Heart right ventricle (tissue), 16 donors: ENCODE measurements at regions not wholly inside any gene's neighbourhood (a gene's known extent, or its start where the extent isn't known, plus 50 kb on each side); places are given as distances from the start of the nearest gene placed in this dataset.

Experiments
- ATAC-seq, 8 donors: fragments of 200-7000 bp; cut with Tn5 transposase; one replicate each; pipeline ENCODE4 v1.9.1; 2020; ENCODE audit warnings: mild to moderate bottlenecking in 8 of 8, moderate library complexity in 8 of 8, moderate number of reproducible peaks in 1 of 8
- DNase-seq, 2 donors: peaks; one replicate each; pipeline ENCODE4 v3.0.0-alpha.2; 2020
- H3K27ac ChIP-seq, 10 donors: fragments of 200-600 bp; sonication (generic) in 2 of 10; one replicate each; pipeline versions ENCODE4 v1.5.0 to v1.8.0; 2020 to 2022; ENCODE audit warnings: mild to moderate bottlenecking in 3 of 10
- H3K27me3 ChIP-seq, 7 donors: fragments of 200-600 bp; one replicate each; pipeline ENCODE4 v1.8.0; 2021 to 2022; ENCODE audit warnings: mild to moderate bottlenecking in 2 of 7
- H3K36me3 ChIP-seq, 9 donors: fragments of 200-600 bp; sonication (generic) in 1 of 9; one replicate each; pipeline versions ENCODE4 v1.5.0 to v1.8.0; 2020 to 2022; ENCODE audit warnings: mild to moderate bottlenecking in 2 of 9
- H3K4me1 ChIP-seq, 9 donors: fragments of 200-600 bp; sonication (generic) in 1 of 9; one replicate each; pipeline versions ENCODE4 v1.5.0 to v1.8.0; 2020 to 2022; ENCODE audit warnings: mild to moderate bottlenecking in 4 of 9
- H3K4me3 ChIP-seq, 10 donors: fragments of 200-600 bp; sonication (generic) in 2 of 10; one replicate each; pipeline versions ENCODE4 v1.5.0 to v1.8.0; 2020 to 2022; ENCODE audit warnings: mild to moderate bottlenecking in 7 of 10, moderate library complexity in 2 of 10
- H3K9me3 ChIP-seq, 11 donors: fragments of 200-600 bp in 10 of 11; sonication (generic) in 2 of 11; one replicate each; pipeline versions ENCODE4 v1.5.0 to v1.8.0; 2013 to 2022; ENCODE audit warnings: mild to moderate bottlenecking in 2 of 11, control low read depth in 1 of 11, moderate library complexity in 1 of 11
- WGBS, 2 donors: extraction: QIAGEN DNeasy Blood & Tissue Kit; methylation state at CpG; one replicate each; pipeline ENCODE4 v1.1.7; 2013; ENCODE audit warnings: inconsistent platforms in 1 of 2; 5-methylcytosine and 5-hydroxymethylcytosine counted together
- intact Hi-C, 10 donors: fragments of 100-400 bp; cut with DNase I; formaldehyde crosslinking; loops; one replicate each; pipeline versions ENCODE4 v1.11.1 to v1.14.2; 2022
- TF ChIP-seq, protein P1 (sequence below), 9 donors: fragments of 200-600 bp; sonication (generic) in 2 of 9; IDR thresholded peaks; one replicate each; pipeline versions ENCODE4 v1.5.0 to v1.8.0; 2021 to 2022; ENCODE audit warnings: antibody characterized with exemption in 9 of 9, mild to moderate bottlenecking in 5 of 9, moderate library complexity in 1 of 9
- donor health status: Arrhythmogenic right ventricular cardiomyopathy.
- donor health status: ischemic (EF 13 %, LVEDD 7.1; RV severe dilation, severe dysfunction).
- donor health status: healthy with polysubstance abuse.
- donor health status: DM: no; HTN: yes; CAD: no.
- donor health status: DM: no; HTN: no; CAD: no.
- donor health status: ischemic (EF 25% LVEDD 6.9; RV normal size, moderate dysfunction).
- donor health status: ischemic (EF 25% LVEDD 5.7; RV mildly dilated, moderate dysfunction).
- donor health status: healthy.
- donor health status: DM: yes; HTN: yes; CAD: no.
- donor health status: Ischemic cardiomyopathy.
- donor health status: ischemic (EF 35%, LVEDD 5.7; RV mildly dilated, moderate dysfunction).
- donor health status: nonischemic (EF 11% LVEDD 7.7; RV severe dilation, severe dysfunction).
- donor health status: DM: yes; HTN: yes; CAD: no.
- donor health status: PGD.
- donor health status: ischemic (EF 29% LVEDD 5.4; RV normal size, mild dysfunction).
- donor health status: nonischemic (EF 23%, LVEDD 6.1; RV moderate dilation, normal function).

DNA sequence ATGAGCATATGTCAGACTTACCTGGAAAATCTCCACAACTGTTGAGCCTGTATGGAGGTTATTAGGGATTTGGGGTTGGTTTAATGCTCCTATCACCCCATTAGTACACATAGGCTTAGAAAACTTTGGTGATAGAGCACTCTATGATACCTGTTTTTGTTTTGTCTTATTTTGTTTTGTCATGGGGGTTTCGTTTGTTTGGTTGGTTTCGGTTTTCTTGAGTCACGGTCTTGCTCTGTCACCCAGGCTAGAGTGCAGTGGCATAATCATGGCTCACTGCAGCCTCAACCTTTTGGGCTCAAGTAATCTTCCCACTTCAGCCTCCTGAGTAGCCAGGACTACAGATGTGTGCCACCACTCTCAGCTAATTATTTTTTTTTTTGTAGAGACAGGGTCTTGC lies 70.0 kb downstream of the MZT1 start:
- no peak overlapping the region for H3K27ac ChIP-seq
- WGBS, 2 donors, result 90 to 96% methylated on average over 3 of the region's 3 CpGs
- TF ChIP-seq, protein P1, sequence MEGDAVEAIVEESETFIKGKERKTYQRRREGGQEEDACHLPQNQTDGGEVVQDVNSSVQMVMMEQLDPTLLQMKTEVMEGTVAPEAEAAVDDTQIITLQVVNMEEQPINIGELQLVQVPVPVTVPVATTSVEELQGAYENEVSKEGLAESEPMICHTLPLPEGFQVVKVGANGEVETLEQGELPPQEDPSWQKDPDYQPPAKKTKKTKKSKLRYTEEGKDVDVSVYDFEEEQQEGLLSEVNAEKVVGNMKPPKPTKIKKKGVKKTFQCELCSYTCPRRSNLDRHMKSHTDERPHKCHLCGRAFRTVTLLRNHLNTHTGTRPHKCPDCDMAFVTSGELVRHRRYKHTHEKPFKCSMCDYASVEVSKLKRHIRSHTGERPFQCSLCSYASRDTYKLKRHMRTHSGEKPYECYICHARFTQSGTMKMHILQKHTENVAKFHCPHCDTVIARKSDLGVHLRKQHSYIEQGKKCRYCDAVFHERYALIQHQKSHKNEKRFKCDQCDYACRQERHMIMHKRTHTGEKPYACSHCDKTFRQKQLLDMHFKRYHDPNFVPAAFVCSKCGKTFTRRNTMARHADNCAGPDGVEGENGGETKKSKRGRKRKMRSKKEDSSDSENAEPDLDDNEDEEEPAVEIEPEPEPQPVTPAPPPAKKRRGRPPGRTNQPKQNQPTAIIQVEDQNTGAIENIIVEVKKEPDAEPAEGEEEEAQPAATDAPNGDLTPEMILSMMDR (IDR thresholded peaks at IDR 0.05), result no peak
- intact Hi-C loops, result no loop called here
- ATAC-seq (no peak), DNase-seq (no peak)
- no peaks in the 10 kb centered on the region for H3K27me3 ChIP-seq
- H3K36me3 ChIP-seq, result no peaks in the 10 kb centered on the region
- no peak overlapping the region for H3K4me3 ChIP-seq
- no peaks in the 10 kb centered on the region for H3K4me1 ChIP-seq
- no peaks in the 10 kb centered on the region for H3K9me3 ChIP-seq

DNA sequence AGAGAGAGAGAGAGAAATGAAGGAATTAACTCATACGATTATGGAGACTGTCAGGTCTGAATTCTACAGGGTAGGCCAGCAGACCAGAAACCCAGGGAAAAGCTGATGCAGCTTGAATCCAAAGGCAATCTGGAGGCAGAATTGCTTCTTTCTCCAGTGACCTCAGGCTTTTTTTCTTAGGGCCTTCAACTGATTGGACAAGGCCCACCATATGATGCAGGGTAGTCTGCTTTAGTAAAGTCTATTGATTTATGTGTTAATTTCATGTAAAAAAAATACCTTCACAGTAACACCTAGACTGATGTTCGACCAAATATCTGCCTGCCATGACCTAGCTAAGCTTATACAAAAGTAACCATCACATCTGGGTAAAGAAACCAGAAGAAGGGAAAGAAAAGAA lies 71.1 kb downstream of the MZT1 start:
- DNase-seq (no peak), ATAC-seq (no peak)
- H3K36me3 ChIP-seq, result no peaks in the 10 kb centered on the region
- no peak overlapping the region for H3K27ac ChIP-seq
- intact Hi-C loops, result no loop called here
- no peaks in the 10 kb centered on the region for H3K4me1 ChIP-seq
- no peaks in the 10 kb centered on the region for H3K9me3 ChIP-seq
- H3K4me3 ChIP-seq, result no peak overlapping the region
- 89% methylated on average over 2 of the region's 2 CpGs for WGBS, 2 donors
- no peaks in the 10 kb centered on the region for H3K27me3 ChIP-seq
- TF ChIP-seq, protein P1 (IDR thresholded peaks at IDR 0.05), result no peak

DNA sequence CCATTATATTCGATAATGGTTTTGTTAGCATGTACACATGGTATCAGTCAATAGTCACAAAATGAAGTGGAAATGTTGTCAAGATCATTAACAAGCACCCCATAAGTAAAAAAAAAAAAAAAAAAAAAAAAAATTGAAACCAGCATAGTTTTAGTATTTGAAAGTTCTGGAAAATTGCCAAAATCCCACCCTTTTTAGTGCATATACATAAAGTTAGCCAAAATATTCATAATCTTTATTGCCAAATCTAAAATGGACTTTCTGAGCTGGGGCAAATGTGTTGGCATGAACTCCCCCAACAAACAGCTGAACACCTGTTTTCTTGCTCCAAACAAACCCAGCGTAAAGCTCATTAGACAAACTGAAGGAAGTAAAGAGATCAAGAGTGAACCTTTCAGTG lies 73.9 kb downstream of the MZT1 start:
- H3K4me3 ChIP-seq, result no peak overlapping the region
- TF ChIP-seq, protein P1 (IDR thresholded peaks at IDR 0.05), result no peak
- ATAC-seq (no peak), DNase-seq (no peak)
- WGBS, 2 donors, result 92% methylated on average over 2 of the region's 2 CpGs
- H3K27ac ChIP-seq, result no peak overlapping the region
- H3K4me1 ChIP-seq, result no peaks in the 10 kb centered on the region
- no peaks in the 10 kb centered on the region for H3K36me3 ChIP-seq
- no peaks in the 10 kb centered on the region for H3K27me3 ChIP-seq
- intact Hi-C loops, result no loop called here
- no peaks in the 10 kb centered on the region for H3K9me3 ChIP-seq

DNA sequence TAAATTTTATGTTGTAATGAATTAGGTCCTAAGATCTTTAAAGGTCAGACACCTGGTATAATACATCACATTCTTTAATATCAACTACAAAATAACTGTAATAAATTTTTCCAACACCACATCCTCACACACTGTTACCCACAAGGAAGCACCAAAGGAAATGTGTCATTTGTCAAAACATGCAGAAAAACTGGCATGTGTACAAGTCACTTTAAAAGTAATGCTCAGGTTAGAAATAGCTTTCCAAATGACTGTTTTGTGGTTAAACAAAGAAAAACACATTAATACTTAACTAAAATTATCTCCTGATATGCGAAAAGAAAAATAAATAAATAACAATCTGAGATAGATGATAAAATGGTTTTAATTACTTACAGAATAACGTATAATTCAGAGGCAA lies 74.7 kb downstream of the MZT1 start:
- Histone ChIP-seq H3K4me3 (no peak overlapping the region), H3K27me3 (peaks cover 0 to 3% (median 0%) of the 10 kb centered on the region in 7 donors), H3K36me3 (no peaks in the 10 kb centered on the region), H3K4me1 (no peaks in the 10 kb centered on the region), H3K9me3 (no peaks in the 10 kb centered on the region), H3K27ac (no peak overlapping the region)
- DNase-seq, result no peak
- intact Hi-C loops, result no loop called here
- no peak for ATAC-seq
- TF ChIP-seq, protein P1 (IDR thresholded peaks at IDR 0.05), result no peak
- WGBS, 2 donors, result 63 to 67% methylated on average over 2 of the region's 2 CpGs

DNA sequence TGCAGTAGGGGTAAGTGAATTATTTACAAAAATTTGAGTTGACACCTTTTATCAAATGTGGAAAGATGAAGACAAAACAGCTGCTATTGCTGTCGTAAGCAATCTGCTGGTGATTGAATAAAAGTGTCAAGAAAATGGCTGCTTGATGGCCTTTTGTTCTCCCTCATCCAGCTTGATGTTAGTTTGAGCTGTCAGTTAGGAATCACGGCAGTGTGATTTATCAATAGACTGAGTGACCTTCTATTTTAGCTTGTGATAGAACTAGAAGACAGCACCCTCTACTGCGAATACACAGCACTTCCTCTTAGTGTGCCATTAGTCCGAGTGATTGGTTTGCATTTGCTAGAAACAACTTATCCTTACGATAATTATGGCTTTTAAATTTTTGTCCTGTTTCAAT lies 76.3 kb downstream of the MZT1 start:
- intact Hi-C loops, result no loop called here
- Histone ChIP-seq H3K36me3 (no peaks in the 10 kb centered on the region), H3K4me3 (no peak overlapping the region), H3K9me3 (no peaks in the 10 kb centered on the region), H3K27me3 (peaks cover 0 to 3% (median 0%) of the 10 kb centered on the region in 7 donors), H3K4me1 (no peaks in the 10 kb centered on the region), H3K27ac (no peak overlapping the region)
- DNase-seq (no peak), ATAC-seq (no peak)
- 41 to 42% methylated on average over 5 of the region's 5 CpGs for WGBS, 2 donors
- TF ChIP-seq, protein P1 (IDR thresholded peaks at IDR 0.05), result peak in 5 of 9 donors; percentile 5 to 41 (median 21)
